Cardiac fibroblast (primary cell): ENCODE measurements at regions not wholly inside any gene's neighbourhood (a gene's known extent, or its start where the extent isn't known, plus 50 kb on each side); places are given as distances from the start of the nearest gene placed in this dataset.

Experiments used
- DNase-seq, 2 donors: peaks; one replicate each; pipeline versions ENCODE4 v3.0.0 to v3.0.0-alpha.2; 2010; ENCODE audit warnings: low read depth in 2 of 2
- H3K4me3 ChIP-seq, 2 donors: replicated peaks in 1 of 2; 1 replicate in 1 of 2; 2 replicates in 1 of 2; pipeline ENCODE4 v1.5.1; 2011; ENCODE audit warnings: low read depth in 2 of 2, low read length in 2 of 2, mild to moderate bottlenecking in 2 of 2, moderate library complexity in 1 of 2
- CTCF ChIP-seq: IDR thresholded peaks from one replicate; pipeline ENCODE4 v1.5.1; 2011; ENCODE audit warnings: low read depth, mild to moderate bottlenecking, low read length, inconsistent platforms

GRCh38 chr6:166003569-166003968 lies 164.1 kb downstream of the TBXT start:
- TF ChIP-seq CTCF, result no peak
- H3K4me3 ChIP-seq, result no peak overlapping the region

GRCh38 chr6:166001359-166001758 lies 166.3 kb downstream of the TBXT start:
- H3K4me3 ChIP-seq, result no peak overlapping the region
- no peak for TF ChIP-seq CTCF
- DNase-seq, result no peak

More at GRCh38 chr6:166003569-166003968, 164.1 kb downstream of the TBXT start:
- peak in 1 of 2 donors; percentile 25 for DNase-seq

- DNase-seq, result no peak
- no peak overlapping the region for H3K4me3 ChIP-seq
- no peak for TF ChIP-seq CTCF
These were observed 168.4 kb downstream of the TBXT start for GRCh38 chr6:165999279-165999678.

GRCh38 chr6:165998072-165998471 lies 169.6 kb downstream of the TBXT start:
- TF ChIP-seq CTCF, result no peak
- no peak for DNase-seq
- H3K4me3 ChIP-seq, result no peak overlapping the region

- H3K4me3 ChIP-seq, result no peak overlapping the region
- no peak for TF ChIP-seq CTCF
- no peak for DNase-seq
These were observed 176.3 kb downstream of the TBXT start for GRCh38 chr6:165991341-165991740.

GRCh38 chr6:165990216-165990615 lies 177.4 kb downstream of the TBXT start:
- no peak for TF ChIP-seq CTCF
- DNase-seq, result no peak
- H3K4me3 ChIP-seq, result no peak overlapping the region

- H3K4me3 ChIP-seq, result peak overlapping the region; percentile 51 to 59
- peak in 1 of 2 donors; percentile 11 for DNase-seq
- TF ChIP-seq CTCF, result no peak
These were observed 178.7 kb downstream of the TBXT start for GRCh38 chr6:165988757-165989456.
